ENCODE measurements at regions not wholly inside any gene's neighbourhood (a gene's known extent, or its start where the extent isn't known, plus 50 kb on each side); places are given as distances from the start of the nearest gene placed in this dataset.

DNA sequence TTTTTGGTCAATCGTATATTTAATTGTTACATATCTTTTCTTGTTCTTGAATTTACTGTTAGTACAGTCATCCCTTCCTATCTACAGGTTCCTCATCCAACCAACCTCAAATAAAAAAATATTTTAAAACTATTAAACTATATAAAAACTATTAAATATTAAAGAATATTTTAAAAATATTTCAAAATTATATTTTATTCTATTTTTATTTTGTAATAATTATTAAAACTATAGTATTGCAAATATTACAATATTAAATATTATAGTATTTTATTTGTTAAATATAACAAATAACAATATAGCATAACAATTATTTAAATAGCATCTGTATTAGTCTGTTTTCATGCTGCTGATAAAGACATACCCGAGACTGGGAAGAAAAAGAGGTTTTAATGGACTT, 357.9 kb upstream of the GOLIM4 start:
- BruUV-seq (replicated peaks), result no TSS peak
- ATAC-seq, result no peak
- H3K27ac ChIP-seq (ENCODE audit: low read depth, low read length), result no peak overlapping the region
- no peak for DNase-seq (ENCODE audit: low read depth, low spot score)
- TF ChIP-seq, protein P1, sequence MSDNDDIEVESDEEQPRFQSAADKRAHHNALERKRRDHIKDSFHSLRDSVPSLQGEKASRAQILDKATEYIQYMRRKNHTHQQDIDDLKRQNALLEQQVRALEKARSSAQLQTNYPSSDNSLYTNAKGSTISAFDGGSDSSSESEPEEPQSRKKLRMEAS (IDR thresholded peaks at IDR 0.05), result no peak
- no peak for TF ChIP-seq FOSL1 (IDR thresholded peaks at IDR 0.05; ENCODE audit: low read depth)
- TF ChIP-seq, protein P2, sequence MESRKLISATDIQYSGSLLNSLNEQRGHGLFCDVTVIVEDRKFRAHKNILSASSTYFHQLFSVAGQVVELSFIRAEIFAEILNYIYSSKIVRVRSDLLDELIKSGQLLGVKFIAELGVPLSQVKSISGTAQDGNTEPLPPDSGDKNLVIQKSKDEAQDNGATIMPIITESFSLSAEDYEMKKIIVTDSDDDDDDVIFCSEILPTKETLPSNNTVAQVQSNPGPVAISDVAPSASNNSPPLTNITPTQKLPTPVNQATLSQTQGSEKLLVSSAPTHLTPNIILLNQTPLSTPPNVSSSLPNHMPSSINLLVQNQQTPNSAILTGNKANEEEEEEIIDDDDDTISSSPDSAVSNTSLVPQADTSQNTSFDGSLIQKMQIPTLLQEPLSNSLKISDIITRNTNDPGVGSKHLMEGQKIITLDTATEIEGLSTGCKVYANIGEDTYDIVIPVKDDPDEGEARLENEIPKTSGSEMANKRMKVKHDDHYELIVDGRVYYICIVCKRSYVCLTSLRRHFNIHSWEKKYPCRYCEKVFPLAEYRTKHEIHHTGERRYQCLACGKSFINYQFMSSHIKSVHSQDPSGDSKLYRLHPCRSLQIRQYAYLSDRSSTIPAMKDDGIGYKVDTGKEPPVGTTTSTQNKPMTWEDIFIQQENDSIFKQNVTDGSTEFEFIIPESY (IDR thresholded peaks at IDR 0.05; ENCODE audit: extremely low read depth, insufficient replicate concordance, low read length), result no peak
- no peak for TF ChIP-seq EGR1 (IDR thresholded peaks at IDR 0.05; ENCODE audit: low read depth)
- no peak for TF ChIP-seq CEBPB (IDR thresholded peaks at IDR 0.05; ENCODE audit: low read depth)
- no peak for TF ChIP-seq SIN3A (IDR thresholded peaks at IDR 0.05; ENCODE audit: low read depth)
- no peak for TF ChIP-seq JUND (IDR thresholded peaks at IDR 0.05)
- no peak for TF ChIP-seq ELF1 (IDR thresholded peaks at IDR 0.05; ENCODE audit: borderline replicate concordance, low read depth)
- no peak for TF ChIP-seq TCF7L2 (IDR thresholded peaks at IDR 0.05; ENCODE audit: borderline replicate concordance, extremely low read depth, insufficient read depth, insufficient read length)
- TF ChIP-seq EZH2phosphoT487 (IDR thresholded peaks at IDR 0.05; ENCODE audit: borderline replicate concordance), result no peak
- TF ChIP-seq CBX3 (IDR thresholded peaks at IDR 0.05; ENCODE audit: low read depth), result no peak
- TF ChIP-seq, protein P3, sequence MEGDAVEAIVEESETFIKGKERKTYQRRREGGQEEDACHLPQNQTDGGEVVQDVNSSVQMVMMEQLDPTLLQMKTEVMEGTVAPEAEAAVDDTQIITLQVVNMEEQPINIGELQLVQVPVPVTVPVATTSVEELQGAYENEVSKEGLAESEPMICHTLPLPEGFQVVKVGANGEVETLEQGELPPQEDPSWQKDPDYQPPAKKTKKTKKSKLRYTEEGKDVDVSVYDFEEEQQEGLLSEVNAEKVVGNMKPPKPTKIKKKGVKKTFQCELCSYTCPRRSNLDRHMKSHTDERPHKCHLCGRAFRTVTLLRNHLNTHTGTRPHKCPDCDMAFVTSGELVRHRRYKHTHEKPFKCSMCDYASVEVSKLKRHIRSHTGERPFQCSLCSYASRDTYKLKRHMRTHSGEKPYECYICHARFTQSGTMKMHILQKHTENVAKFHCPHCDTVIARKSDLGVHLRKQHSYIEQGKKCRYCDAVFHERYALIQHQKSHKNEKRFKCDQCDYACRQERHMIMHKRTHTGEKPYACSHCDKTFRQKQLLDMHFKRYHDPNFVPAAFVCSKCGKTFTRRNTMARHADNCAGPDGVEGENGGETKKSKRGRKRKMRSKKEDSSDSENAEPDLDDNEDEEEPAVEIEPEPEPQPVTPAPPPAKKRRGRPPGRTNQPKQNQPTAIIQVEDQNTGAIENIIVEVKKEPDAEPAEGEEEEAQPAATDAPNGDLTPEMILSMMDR (IDR thresholded peaks at IDR 0.05 in 2 of 3, conservative IDR thresholded peaks at IDR 0.05 in 1 of 3; ENCODE audit: borderline replicate concordance in 1 of 3, insufficient read depth in 1 of 3, low read depth in 2 of 3, low read length in 2 of 3), result no peak
- no peak for TF ChIP-seq POLR2AphosphoS5 (IDR thresholded peaks at IDR 0.05; ENCODE audit: low read depth, low read length)
- no peak for TF ChIP-seq ZNF274 (IDR thresholded peaks at IDR 0.05; ENCODE audit: low read depth, low read length)
- RAD21 ChIA-PET (ENCODE audit: low non-redundant PET in 1 of 2, low total read pairs in 2 of 2, uncharacterized antibody in 2 of 2, unreplicated experiment in 2 of 2), result no interaction called here
- no peaks in the 10 kb centered on the region for H4K20me1 ChIP-seq (ENCODE audit: insufficient read depth)
- POLR2A ChIA-PET, result no interaction called here
- H3K79me2 ChIP-seq (ENCODE audit: insufficient read depth, low read length), result no peaks in the 10 kb centered on the region
- peaks cover 3% of the 10 kb centered on the region; the same call in 1 of the 2 replicates for H3K27me3 ChIP-seq (ENCODE audit: insufficient read depth, low read length)
- intact Hi-C loops (cut with micrococcal nuclease), result no loop called here
- no peaks in the 10 kb centered on the region for H3K36me3 ChIP-seq (ENCODE audit: control insufficient read depth in 1 of 2, insufficient read depth in 2 of 2, low read length in 2 of 2)
- no peaks in the 10 kb centered on the region for H3K4me1 ChIP-seq (ENCODE audit: control insufficient read depth in 1 of 2, insufficient read depth in 2 of 2, low read length in 2 of 2)
- no peak overlapping the region for H3K4me3 ChIP-seq (replicated peaks in 1 of 2; ENCODE audit: low read depth in 1 of 2, low read length in 2 of 2)
- no peak overlapping the region for H2AFZ ChIP-seq (ENCODE audit: low read depth, low read length, poor library complexity, severe bottlenecking)
- 0 out of 2 replicates have a peak, but pooled peaks cover 3% of the 10 kb centered on the region for H3K9me2 ChIP-seq (ENCODE audit: insufficient read depth)
- no peaks in the 10 kb centered on the region for H3K9me3 ChIP-seq (ENCODE audit: control insufficient read depth in 1 of 2, insufficient read depth in 1 of 2, low read depth in 1 of 2, low read length in 2 of 2)
- CTCF ChIA-PET, result no interaction called here
- H3K9ac ChIP-seq (ENCODE audit: low read length), result no peak overlapping the region
- no peak overlapping the region for H3K4me2 ChIP-seq (ENCODE audit: low read length)
